ENCODE measurements at regions not wholly inside any gene's neighbourhood (a gene's known extent, or its start where the extent isn't known, plus 50 kb on each side); places are given as distances from the start of the nearest gene placed in this dataset.

DNA sequence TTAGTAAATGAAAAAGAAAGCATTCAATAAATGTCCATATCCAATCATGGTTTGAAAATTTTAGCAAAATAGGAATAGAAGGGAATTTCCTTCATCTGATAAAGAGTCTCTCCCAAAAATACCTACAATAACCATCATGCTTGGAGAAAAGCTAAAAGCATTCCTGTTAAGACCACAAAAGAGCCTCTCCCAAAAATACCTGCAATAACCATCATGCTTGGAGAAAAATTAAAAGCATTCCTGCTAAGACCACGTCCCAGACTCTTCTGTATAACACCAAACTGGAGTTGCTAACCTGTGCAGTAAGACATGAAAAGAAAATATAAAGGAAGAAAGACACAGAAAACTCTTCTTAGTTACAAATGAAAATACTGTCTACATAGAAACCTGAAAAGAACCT, 69.4 kb downstream of the LINC01488 start:
- no peak for TF ChIP-seq ZNF70 (CRISPR knock-in tag; IDR thresholded peaks at IDR 0.05)
- TF ChIP-seq ARNTL (CRISPR knock-in tag; IDR thresholded peaks at IDR 0.05; ENCODE audit: borderline replicate concordance, low read depth), result no peak
- no peak for TF ChIP-seq PPARA (CRISPR knock-in tag; IDR thresholded peaks at IDR 0.05; ENCODE audit: borderline replicate concordance)
- no peak for TF ChIP-seq TCF4 (CRISPR knock-in tag; IDR thresholded peaks at IDR 0.05; ENCODE audit: borderline replicate concordance)
- TF ChIP-seq ESRRG (CRISPR knock-in tag; IDR thresholded peaks at IDR 0.05), result no peak
- no peak for TF ChIP-seq POU6F1 (CRISPR knock-in tag; IDR thresholded peaks at IDR 0.05; ENCODE audit: borderline replicate concordance, low read depth)
- no peak for TF ChIP-seq ISL1 (CRISPR knock-in tag; IDR thresholded peaks at IDR 0.05)
- TF ChIP-seq GLIS3 (CRISPR knock-in tag; IDR thresholded peaks at IDR 0.05), result no peak
- TF ChIP-seq TOX (CRISPR knock-in tag; IDR thresholded peaks at IDR 0.05; ENCODE audit: borderline replicate concordance), result no peak
- no peak for TF ChIP-seq OSR1 (CRISPR knock-in tag; IDR thresholded peaks at IDR 0.05)
- TF ChIP-seq, protein P1, sequence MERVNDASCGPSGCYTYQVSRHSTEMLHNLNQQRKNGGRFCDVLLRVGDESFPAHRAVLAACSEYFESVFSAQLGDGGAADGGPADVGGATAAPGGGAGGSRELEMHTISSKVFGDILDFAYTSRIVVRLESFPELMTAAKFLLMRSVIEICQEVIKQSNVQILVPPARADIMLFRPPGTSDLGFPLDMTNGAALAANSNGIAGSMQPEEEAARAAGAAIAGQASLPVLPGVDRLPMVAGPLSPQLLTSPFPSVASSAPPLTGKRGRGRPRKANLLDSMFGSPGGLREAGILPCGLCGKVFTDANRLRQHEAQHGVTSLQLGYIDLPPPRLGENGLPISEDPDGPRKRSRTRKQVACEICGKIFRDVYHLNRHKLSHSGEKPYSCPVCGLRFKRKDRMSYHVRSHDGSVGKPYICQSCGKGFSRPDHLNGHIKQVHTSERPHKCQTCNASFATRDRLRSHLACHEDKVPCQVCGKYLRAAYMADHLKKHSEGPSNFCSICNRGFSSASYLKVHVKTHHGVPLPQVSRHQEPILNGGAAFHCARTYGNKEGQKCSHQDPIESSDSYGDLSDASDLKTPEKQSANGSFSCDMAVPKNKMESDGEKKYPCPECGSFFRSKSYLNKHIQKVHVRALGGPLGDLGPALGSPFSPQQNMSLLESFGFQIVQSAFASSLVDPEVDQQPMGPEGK (CRISPR knock-in tag; IDR thresholded peaks at IDR 0.05; ENCODE audit: borderline replicate concordance), result no peak
- TF ChIP-seq ZC3H10 (CRISPR knock-in tag; IDR thresholded peaks at IDR 0.05), result no peak
- TF ChIP-seq ZNF565 (CRISPR knock-in tag; conservative IDR thresholded peaks at IDR 0.05; ENCODE audit: low read depth), result no peak
- TF ChIP-seq ZFP3 (CRISPR knock-in tag; IDR thresholded peaks at IDR 0.05), result no peak

All from SK-N-SH treated with all-trans-retinoic acid at 6 μM for 48 hours (cell line).